Muscle of back (tissue), 3 donors: ENCODE measurements at regions not wholly inside any gene's neighbourhood (a gene's known extent, or its start where the extent isn't known, plus 50 kb on each side); places are given as distances from the start of the nearest gene placed in this dataset.

Experiments
- DNase-seq, 3 donors: peaks; one replicate each; pipeline versions ENCODE4 v3.0.0 to v3.0.0-alpha.2; 2013

DNA sequence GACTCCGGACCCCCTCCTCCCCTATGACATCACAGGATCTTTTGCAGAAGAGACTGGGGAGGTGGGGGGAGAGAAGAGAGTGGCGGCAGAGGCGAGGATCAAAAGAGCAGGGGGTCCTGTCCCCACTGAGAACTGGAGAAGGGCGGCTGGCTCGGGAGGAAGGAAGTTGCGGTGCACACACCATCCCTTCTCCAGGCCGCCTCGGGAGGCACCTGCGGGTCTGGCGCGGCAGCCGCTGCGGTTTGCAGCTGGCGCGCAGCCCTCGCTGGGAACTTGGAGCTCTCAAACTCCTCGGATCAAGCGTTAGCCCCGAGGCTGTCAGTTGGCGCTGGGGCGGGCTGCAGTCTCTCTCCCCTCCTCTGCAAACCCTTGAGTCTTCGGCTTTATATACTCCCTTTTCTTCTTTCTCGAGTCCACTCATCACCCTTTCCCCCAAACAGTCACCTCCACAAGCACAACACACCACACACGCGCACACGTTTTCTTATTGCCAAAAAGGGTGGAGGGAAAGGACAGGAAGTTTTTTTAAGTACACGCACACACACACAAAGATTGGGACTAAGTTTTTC is 180.7 kb downstream of the TBXT start:
- peak in 1 of 3 donors; percentile 68 for DNase-seq

DNA sequence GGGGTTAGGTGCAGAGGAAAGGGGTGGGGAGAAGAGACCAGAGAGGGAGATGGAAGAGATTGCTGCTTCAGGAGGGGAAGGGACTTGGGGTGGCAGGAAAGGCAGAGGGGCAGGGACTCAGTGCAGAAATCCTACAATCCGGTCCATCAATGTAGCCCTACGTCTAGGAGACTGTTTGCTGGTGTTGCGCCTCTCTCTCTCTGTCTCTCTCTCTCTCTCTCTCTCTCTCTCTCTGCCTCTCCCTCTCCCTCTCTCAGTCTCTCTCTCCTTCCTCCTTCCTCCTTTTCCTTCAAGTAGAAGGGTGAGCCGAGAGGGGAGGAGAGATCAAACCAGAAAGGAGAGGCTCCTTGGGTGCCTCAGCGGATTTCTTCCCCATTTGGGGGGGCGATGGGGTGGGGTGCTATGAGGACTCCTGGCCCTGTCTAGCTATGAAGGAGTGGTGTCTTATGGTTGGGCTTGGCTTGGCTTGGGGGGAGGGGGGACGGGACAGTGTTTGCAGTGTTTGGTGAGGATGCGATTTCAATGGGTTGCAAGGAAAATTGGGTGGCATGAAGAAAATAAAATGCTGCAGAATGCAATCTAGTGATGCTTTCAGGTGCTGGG is 181.2 kb downstream of the TBXT start:
- DNase-seq, result peak in 1 of 3 donors; percentile 55

DNA sequence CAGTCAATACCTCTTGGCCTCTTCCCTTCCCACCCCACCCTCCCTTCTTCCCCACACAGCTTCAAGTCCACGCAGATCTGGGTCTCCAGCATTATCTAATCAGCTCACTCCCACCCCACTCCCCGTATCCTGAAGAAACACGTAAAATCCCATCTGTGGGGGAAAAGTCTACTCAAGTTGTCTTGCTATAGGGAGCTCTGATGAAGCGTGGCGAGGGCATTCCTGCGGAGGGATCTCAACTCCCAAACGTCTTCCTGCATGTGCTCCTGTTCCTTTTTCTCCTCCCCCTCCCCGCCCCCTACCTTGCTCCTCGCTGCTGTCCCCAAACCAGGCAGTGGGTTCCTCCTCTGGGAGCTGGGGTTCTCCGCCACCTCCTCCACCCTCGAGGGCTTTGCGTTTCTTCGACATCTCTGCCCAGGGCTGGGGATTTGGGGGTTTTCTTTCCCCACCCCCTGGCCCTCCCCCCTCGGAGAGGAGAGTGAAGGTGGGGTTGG is 181.8 kb downstream of the TBXT start:
- no peak for DNase-seq

DNA sequence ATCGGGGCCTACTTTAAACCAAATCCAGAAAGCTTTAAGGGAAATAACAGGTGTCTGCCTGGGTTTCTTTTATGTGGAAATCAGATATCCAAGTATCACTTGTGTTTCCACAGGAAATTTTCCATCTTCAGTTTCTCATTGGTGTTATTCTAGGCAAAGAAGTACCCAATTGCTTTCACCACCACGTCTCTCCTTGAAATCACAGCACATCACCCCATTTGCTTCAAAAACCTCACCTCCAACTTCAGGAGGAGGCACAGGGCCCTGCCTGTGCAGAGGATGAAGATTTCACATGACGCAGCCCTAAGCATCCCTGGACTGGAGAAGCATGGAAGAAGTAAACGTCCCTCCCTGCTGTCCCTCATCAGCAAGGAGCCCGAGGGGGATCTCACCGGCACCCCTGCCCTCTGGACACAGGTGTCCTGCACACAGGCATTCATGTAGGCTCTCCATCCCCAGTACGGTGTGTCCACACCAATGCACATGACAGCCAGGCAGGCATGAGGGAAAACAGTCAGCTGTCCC is 182.3 kb downstream of the TBXT start:
- no peak for DNase-seq

DNA sequence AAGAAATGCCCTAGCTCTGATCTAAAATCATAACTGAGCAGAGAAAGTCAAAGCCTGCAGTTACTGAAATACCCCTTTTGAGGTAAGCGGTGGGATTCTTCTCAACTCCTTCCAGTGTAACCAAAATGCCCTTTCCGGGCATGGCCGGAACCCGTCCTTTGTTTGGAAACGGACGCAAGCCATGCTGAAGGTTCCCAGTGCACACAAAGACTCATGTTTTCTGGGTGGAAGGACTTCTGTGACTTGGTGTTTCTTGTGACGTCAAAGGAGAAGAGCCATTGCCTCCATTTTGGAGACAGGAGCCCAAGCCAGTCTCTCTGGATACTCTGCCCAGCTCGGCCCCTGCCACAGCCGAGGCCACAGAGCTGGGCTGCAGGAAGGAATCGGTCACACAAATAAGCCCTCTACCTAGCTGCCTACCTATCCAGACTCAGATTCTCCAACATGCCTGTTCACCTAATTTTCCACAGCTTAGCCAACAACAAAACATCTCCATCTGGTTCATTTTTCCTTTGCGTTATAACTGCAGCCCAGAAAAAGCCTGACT is 182.8 kb downstream of the TBXT start:
- DNase-seq, result no peak

DNA sequence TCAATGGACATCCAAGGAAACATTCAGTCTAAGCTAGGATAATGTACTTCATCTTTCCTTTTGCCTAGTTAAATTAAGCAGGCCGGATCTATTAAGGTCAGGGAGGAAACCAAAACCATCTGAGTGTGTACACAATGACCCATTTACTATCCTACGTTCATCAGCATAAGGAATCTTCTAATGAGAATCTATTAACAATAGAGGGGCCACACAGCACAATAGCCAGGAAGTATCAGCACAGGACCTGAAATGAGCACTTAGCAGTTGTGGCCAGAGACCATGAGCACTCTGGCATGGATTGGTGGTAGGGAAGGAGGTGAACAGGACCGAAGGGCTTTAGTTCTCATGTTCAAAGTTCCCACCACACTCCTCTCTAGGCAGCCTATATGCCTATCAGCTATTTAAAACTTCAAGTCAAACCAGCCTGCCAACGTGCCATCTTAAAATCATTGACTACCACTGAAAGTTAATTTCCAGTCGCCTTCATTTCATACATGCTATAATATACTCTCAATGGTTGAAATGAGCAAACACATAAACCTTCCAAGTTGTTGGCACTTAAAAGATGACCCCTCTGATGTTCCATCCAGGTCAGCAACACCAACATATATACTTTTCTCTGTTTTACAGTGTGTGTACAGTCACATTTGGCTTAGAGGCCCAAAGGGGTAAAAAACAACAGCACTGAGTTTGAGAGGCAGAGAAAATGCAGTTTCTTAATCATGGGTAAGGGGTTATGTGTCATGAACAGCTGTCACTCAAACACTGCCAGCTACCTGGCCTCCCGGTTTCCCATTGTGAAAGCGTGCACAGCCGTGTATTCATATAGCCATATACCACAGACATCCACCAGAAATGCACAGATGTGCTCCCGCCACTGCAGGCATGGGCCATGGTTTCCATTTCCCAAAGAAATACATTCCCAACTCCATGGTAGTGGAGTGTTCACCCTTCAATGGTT is 184.3 kb downstream of the TBXT start:
- no peak for DNase-seq

DNA sequence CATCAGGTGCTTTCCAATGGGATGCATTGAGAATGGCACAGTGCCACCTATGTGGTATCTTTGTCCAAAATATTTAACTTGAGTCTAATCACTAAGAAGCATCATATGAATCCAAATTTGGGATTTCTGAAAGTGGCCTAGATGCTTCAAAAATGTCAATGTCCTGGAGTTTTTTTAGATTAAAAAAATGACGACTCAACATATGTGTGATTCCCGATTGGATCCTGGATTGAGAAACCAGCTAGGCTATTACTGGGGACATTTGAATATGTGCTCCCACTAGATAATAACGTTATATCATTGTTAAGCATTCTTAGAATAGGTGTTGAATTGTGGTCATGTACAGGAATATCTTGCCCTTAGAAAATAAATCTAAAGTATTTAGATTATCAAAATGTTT is 189.2 kb downstream of the TBXT start:
- no peak for DNase-seq

DNA sequence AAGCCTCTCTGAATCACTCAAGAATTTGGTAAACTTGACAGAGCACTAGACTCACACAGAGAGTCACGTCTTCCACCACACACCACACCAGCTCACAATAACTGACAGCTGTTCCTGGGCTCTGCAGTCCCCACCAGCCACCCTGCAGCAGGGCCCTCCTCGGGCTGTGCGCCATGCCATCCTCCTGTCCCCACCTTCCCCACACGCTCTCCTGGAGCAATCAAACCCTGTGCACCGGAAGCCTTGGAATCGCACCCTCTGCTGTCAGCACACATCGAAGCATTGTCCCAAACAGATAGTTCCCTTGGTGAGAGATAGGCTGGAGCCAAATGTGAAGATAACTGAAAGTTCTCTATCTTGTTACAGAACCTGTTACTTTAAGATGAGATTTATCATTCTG is 191.0 kb downstream of the TBXT start:
- no peak for DNase-seq

DNA sequence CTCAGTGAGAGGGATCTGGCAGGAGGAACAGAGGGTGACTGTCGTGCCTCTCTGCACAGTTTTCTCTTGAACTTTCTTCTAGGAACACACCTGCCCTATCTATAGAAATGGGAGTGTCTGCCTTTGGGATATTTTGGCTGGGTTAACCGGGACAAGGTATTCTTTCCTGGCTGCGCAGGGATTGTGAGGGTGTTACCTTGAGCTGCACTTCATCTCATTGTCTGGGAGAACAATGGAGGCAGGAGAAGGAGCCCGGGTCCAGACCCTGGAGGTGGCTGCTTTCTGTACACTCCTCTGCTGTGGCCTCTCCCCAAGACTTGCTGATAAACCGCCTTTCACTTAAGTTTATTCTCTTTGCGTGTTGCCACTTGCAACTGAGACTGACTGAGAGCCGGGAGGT is 192.8 kb downstream of the TBXT start:
- DNase-seq, result no peak

DNA sequence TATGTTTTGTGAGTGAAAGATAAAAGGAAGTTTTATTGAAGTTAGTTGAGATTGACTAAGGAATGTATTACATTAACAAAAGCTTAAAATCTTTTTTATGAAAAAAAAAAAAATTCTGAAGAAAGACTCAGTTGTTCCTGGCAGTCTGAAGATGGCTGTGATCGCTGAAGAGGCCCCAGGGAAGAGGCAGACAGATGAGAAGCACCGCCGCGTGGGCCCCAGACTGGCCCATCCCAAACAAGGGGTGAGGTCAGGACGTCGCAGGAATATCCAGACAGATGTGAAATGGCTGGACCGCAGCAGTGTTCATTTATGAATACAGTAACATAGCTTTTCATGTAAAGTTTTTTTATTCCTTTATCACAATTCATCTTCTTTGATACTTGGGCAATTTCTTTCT is 194.2 kb downstream of the TBXT start:
- no peak for DNase-seq

DNA sequence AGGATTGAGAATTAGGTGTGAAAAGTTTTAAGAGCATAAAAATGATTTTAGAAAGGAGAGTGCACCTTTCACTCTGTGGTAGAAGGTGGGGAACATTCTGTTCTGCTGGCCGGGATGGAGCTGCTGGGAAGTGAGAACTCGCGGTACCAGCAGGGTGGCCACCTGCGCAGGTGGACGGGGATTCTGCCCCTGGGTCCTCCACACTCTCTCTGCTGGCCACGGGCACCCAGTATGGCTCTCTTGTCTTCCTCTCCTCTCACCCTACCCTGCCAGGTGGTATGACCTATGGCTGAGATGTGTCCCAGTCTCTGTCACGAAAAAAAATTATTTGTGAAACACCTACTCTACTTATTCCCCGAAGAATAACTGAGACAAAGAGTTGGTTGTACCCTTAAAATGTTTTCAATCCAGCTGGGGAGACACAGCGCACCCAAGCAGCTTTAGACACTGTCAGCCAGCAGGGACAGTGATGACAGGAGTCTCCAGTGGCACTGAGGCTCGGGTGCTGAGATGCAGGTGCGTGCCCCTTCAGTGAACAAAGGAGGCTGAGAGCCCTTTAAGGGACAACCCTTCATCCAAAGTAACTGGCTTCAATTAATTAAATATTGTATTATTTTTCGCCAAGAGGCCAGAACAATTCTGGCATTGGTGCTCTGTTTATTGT is 195.4 kb downstream of the TBXT start:
- no peak for DNase-seq

DNA sequence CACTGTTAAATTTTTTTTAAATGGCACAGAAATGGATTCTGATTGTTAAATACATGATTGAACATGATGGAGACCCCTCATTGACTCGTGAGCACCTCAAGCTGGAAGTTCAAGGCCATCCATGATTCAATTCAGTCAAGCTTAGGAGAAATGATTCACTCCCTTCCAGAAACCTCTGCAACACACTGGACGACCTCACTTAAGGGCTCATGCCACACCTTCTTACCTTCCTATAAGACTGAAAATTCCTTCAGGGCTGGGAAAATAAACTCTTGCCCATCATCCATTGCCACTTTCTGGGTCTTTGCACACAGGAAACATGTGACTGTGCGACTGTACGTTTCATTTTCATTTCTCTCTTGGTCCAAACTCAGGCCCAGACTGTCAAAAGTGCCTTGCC is 196.4 kb downstream of the TBXT start:
- no peak for DNase-seq

DNA sequence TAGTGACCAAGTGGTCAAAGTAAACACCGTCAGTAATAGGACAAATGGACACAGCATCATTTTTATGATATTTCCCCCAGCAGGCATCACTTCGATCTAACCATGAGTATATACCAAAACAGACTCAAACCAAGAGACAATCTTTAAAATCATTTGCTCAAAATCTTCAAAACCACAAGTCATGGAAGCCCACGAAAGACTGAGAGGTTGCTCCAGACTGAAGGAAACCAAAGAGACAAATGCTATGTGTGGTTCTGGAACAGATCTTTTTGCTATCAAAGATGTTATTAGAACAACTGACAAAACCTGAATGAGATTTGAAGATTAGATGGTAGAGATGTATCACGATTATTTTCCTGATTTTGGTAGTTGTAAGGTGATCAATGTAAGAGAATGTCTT is 197.7 kb downstream of the TBXT start:
- DNase-seq, result no peak

DNA sequence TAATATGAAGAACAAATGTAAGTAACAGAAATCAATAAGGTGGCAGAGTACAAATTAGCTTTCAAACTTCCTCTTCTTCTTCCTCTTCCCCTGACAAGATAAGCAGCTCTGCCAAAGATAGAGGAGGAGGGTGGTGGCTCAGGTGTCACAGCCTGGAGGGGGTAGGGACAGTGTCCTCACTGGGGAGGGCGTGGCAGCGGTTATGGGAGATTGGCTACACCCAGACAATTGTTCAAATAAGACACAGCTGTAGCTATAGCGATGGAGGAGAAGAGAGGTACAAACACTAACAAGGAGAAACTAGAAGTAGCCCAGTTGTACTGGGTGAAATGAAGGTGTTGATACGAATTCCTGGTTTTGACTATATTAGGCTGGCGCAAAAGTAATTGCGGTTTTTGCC is 198.5 kb downstream of the TBXT start:
- DNase-seq, result no peak

DNA sequence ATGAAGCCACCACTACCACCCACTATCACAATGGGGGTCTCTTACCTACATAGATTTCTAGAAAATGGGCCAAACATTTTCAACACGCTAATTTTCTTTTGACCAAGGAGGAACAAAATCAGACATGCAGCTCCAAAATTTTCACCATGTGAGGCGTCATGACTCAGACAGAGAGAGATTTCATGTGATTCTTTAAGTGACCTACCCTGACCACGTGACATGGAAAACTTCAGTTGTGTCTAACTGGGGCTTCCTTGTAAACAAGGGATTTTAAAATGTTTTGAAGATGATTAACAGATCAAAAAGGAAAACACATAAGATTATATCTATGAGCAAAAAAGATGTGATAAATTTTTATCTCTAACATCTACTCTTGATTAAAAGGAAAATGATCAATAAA is 199.2 kb downstream of the TBXT start:
- DNase-seq, result no peak

DNA sequence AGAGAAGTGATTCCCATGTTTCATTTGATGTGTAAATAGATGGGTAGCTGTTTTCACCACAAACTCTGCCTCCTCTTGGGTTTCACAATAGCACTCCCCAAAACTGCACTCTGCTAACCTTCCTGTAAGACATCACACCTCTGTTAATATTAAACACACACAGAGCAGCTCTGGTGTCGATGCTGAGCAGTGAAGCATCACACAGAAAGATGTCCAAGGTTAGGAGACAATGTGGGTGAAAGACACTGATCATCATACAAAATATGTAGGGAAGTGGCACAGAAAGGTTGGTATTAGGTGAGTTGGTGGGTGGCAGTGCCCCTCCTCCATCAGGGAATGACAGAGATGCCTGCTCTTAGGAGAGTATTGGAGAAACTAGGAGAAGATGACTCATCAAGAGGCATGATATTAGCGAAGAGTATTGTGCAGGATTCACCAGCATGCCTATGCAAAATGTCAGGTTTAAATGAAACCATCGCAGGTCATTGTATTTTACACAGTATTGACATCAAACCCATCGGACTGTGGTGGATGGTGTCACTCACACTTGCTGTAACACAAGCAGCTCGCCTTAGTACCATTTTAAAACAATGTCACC is 199.7 kb downstream of the TBXT start:
- no peak for DNase-seq

DNA sequence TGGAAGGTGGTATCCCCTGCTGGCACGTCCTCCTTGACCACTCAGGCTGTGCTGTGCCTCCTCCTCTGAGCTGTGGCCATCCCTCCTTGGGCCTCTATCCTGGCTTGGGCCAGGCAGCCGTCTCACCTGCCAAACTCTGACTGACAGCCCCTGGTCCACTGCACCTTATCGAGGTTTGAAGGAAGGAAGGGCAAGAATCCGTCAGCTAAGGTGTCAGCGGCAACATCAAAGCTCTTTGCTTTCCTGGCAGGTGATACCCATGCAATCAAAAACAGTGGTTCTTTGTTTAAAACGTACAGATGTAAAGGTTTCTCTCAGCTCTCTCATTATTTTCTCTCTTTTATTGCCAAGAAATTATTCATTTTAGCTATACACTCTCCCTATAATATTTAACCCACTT is 203.9 kb downstream of the TBXT start:
- no peak for DNase-seq

DNA sequence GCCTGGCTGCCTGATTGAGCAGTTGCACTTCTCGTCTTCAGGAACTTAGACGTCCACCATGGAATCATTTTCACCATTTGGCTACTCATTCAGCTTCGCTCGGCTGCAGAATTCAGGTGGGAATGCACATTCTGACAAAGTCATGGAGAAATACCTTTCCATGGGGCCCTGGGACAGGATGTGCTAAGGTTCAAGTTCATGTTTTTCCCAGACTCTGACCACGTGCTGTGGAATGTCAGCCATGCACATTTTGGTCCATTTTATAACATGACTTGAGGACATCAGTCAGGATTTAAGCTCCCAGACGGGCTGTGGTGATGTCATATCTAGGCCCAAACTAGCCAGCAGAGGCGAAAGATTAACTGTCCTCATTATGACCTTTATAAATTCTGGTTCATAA is 205.3 kb downstream of the TBXT start:
- DNase-seq, result no peak

DNA sequence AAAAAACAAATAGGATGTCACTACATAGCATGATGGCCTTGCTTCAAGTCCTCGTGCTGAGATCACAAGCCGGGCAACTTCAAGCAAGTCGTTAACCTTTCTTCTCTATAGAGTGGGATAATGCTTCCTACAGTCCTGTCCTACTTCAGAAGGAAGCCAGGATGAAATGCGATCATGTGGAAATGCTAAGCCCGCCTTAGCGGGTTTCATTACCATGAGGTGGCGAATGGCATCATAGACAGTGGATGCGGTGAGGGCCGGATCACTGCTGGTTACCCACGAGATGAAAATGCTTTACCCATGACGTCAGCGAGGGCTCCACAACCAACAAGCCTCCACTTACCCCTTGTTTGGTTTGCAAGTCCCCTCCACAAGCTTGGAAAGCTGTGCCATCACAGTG is 206.4 kb downstream of the TBXT start:
- DNase-seq, result no peak

DNA sequence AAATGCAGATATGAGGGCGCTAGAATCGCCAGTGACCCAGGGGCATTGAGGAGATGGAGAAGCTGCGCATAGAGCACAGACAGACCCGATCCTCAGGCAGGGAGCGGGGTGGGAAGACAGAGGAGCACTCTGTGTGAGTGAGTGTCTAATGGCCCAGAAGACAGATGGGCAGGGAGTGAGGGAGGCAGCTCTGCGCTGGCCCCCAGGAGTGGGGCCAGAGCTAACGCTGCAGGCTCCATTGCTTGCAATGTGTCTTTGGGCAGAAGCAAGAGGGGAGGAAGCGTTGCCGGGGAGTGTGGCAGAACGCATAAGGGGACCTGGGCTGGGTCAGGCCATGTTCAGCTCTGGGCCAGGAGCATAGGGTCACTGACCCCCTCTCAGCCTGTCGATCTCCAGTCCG is 207.0 kb downstream of the TBXT start:
- no peak for DNase-seq

DNA sequence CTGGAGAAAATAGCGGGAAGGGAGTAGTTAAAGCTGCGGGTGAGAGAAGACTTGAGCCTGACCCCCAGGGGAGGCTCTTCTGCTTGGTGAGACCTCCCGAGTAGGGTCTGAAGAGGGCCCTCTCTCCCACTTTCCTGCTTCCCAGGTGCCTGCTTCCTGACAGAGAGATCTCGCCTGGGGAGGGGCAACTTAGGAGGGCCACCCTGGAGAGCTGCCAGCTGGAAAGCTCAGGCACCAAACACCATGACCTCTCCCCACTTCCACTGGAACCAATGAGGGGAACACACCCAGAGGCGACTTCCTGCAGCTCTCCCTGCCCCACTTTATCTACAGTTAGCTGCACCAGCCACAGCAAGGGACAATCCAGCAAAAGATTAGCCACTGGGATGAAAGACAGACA is 208.0 kb downstream of the TBXT start:
- no peak for DNase-seq

DNA sequence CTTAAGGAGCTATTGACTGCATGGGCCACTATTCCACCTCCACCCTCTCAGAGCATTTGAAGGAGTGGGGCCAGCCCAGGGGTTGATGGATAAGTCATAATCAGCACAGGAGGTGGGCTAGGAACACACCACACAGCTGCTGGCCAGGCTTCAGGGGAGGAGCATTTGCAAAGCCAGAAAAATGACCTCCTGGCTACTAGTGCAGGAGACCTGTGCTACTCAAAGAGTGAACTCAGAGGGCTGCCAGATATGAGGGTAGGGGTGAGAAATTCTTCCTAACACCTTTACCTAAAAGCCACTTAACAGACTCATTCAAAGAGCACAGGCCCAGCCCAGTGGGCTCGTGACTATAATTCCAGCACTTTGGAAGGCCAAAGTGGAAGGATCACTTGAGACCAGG is 210.8 kb downstream of the TBXT start:
- DNase-seq, result no peak
